Activated gamma-delta T cell (primary cell): ENCODE measurements at regions not wholly inside any gene's neighbourhood (a gene's known extent, or its start where the extent isn't known, plus 50 kb on each side); places are given as distances from the start of the nearest gene placed in this dataset.

Experiments
- DNase-seq: peaks from one replicate; lab custom pipeline; 2025; lab: John Stamatoyannopoulos, UW

- no peak for DNase-seq
These were observed 183.5 kb downstream of the CBLN2 start for GRCh38 chr18:72360634-72361033.

GRCh38 chr18:72342933-72343332, 201.2 kb downstream of the CBLN2 start:
- DNase-seq = no peak

GRCh38 chr18:72339976-72340375, 204.2 kb downstream of the CBLN2 start:
- DNase-seq = no peak

- no peak for DNase-seq
These were observed 207.4 kb downstream of the CBLN2 start for GRCh38 chr18:72336786-72337185.

- no peak for DNase-seq
These were observed 214.6 kb downstream of the CBLN2 start for GRCh38 chr18:72329533-72329932.

- no peak for DNase-seq
These were observed 218.8 kb downstream of the CBLN2 start for GRCh38 chr18:72325307-72325706.

- DNase-seq = no peak
These were observed 219.5 kb downstream of the CBLN2 start for GRCh38 chr18:72324677-72325076.

- DNase-seq = no peak
These were observed 227.6 kb downstream of the CBLN2 start for GRCh38 chr18:72316497-72316896.

GRCh38 chr18:72283148-72283925, 260.8 kb downstream of the CBLN2 start:
- DNase-seq = no peak

GRCh38 chr18:72273025-72273424, 271.1 kb downstream of the CBLN2 start:
- DNase-seq = no peak

- no peak for DNase-seq
These were observed 282.6 kb downstream of the CBLN2 start for GRCh38 chr18:72261590-72261989.

- DNase-seq = no peak
These were observed 298.1 kb downstream of the CBLN2 start for GRCh38 chr18:72246076-72246475.

- no peak for DNase-seq
These were observed 308.7 kb downstream of the CBLN2 start for GRCh38 chr18:72235422-72235821.

GRCh38 chr18:72233106-72233505, 311.0 kb downstream of the CBLN2 start:
- DNase-seq = no peak

- DNase-seq = no peak
These were observed 311.5 kb downstream of the CBLN2 start for GRCh38 chr18:72232644-72233043.

- no peak for DNase-seq
These were observed 318.2 kb downstream of the CBLN2 start for GRCh38 chr18:72225958-72226357.

GRCh38 chr18:72223733-72224132, 320.4 kb downstream of the CBLN2 start:
- no peak for DNase-seq

- DNase-seq = peak; percentile 5
These were observed 335.0 kb downstream of the CBLN2 start for GRCh38 chr18:72208920-72209676.

- DNase-seq = no peak
These were observed 336.9 kb downstream of the CBLN2 start for GRCh38 chr18:72207280-72207679.

GRCh38 chr18:72206814-72207213, 337.3 kb downstream of the CBLN2 start:
- no peak for DNase-seq

- DNase-seq = no peak
These were observed 343.1 kb downstream of the CBLN2 start for GRCh38 chr18:72201032-72201431.

- DNase-seq = no peak
These were observed 346.6 kb downstream of the CBLN2 start for GRCh38 chr18:72197591-72197990.

GRCh38 chr18:72194072-72194471, 350.1 kb downstream of the CBLN2 start:
- no peak for DNase-seq
